HG03520 (cell line): ENCODE measurements at regions not wholly inside any gene's neighbourhood (a gene's known extent, or its start where the extent isn't known, plus 50 kb on each side); places are given as distances from the start of the nearest gene placed in this dataset.
"Not testable (repeated sequence)": the region's sequence is repeated elsewhere in the genome, so short reads cannot be mapped to it uniquely, and the experiment has no call there.

ENCODE experiments used
- ATAC-seq: cut with Tn5 transposase; IDR thresholded peaks from one replicate; pipeline ENCODE4 v1.9.1; 2021; ENCODE audit warnings: mild to moderate bottlenecking, moderate library complexity; ENCODE audit not compliant: unreplicated experiment

- ATAC-seq: not testable (repeated sequence)
Observed at GRCh38 chr12:9543341-9543740, 64.4 kb downstream of the KLRB1 start.

- not testable (repeated sequence) for ATAC-seq
Observed at GRCh38 chr12:9542827-9543226, 64.9 kb downstream of the KLRB1 start.

- not testable (repeated sequence) for ATAC-seq
Observed at GRCh38 chr12:9515925-9516324, 91.8 kb downstream of the KLRB1 start.

GRCh38 chr12:9512695-9513094 lies 95.0 kb downstream of the KLRB1 start:
- not testable (repeated sequence) for ATAC-seq

- not testable (repeated sequence) for ATAC-seq
Observed at GRCh38 chr12:9510392-9511011, 97.2 kb downstream of the KLRB1 start.

GRCh38 chr12:9509464-9510161 lies 98.1 kb downstream of the KLRB1 start:
- no peak for ATAC-seq

GRCh38 chr12:9506746-9507145 lies 101.0 kb downstream of the KLRB1 start:
- no peak for ATAC-seq

- not testable (repeated sequence) for ATAC-seq
Observed at GRCh38 chr12:9503384-9503783, 104.3 kb downstream of the KLRB1 start.

GRCh38 chr12:9502845-9503244 lies 104.9 kb downstream of the KLRB1 start:
- not testable (repeated sequence) for ATAC-seq

- not testable (repeated sequence) for ATAC-seq
Observed at GRCh38 chr12:9493325-9493724, 114.4 kb downstream of the KLRB1 start.

- ATAC-seq: not testable (repeated sequence)
Observed at GRCh38 chr12:9481289-9481688, 126.4 kb downstream of the KLRB1 start.

- ATAC-seq: not testable (repeated sequence)
Observed at GRCh38 chr12:9474197-9474596, 133.5 kb downstream of the KLRB1 start.

GRCh38 chr12:9473638-9474037 lies 134.1 kb downstream of the KLRB1 start:
- ATAC-seq: not testable (repeated sequence)

GRCh38 chr12:9471501-9471900 lies 136.2 kb downstream of the KLRB1 start:
- ATAC-seq: not testable (repeated sequence)

- ATAC-seq: not testable (repeated sequence)
Observed at GRCh38 chr12:9470367-9470766, 137.3 kb downstream of the KLRB1 start.

GRCh38 chr12:9469956-9470355 lies 137.8 kb downstream of the KLRB1 start:
- ATAC-seq: not testable (repeated sequence)

GRCh38 chr12:9469463-9469862 lies 138.3 kb downstream of the KLRB1 start:
- ATAC-seq: not testable (repeated sequence)

GRCh38 chr12:9468998-9469397 lies 138.7 kb downstream of the KLRB1 start:
- ATAC-seq: not testable (repeated sequence)

GRCh38 chr12:9468144-9468543 lies 139.6 kb downstream of the KLRB1 start:
- not testable (repeated sequence) for ATAC-seq

- ATAC-seq: no peak
Observed at GRCh38 chr12:9464408-9464807, 143.3 kb downstream of the KLRB1 start.

GRCh38 chr12:9455516-9455915 lies 152.2 kb downstream of the KLRB1 start:
- not testable (repeated sequence) for ATAC-seq

- ATAC-seq: not testable (repeated sequence)
Observed at GRCh38 chr12:9454021-9454420, 153.7 kb downstream of the KLRB1 start.
